K562 (cell line): ENCODE measurements at regions not wholly inside any gene's neighbourhood (a gene's known extent, or its start where the extent isn't known, plus 50 kb on each side); places are given as distances from the start of the nearest gene placed in this dataset.

Experiments used
- ATAC-seq: fragments of 200-7000 bp; cut with Tn5 transposase; 3 replicates; pipeline ENCODE4 v1.9.1; 2020; ENCODE audit warnings: moderate library complexity
- BruUV-seq: library from RNA; stranded (reverse); fragments of 400-500 nt; replicated peaks from 2 replicates; lab custom pipeline; 2021; lab: Mats Ljungman, UMichigan
- CTCF ChIA-PET: fragments of 300-600 bp; formaldehyde crosslinking; extraction: SDS; loops from one replicate; lab custom pipeline; 2021; ENCODE audit warnings: low intra/inter-chr PET ratio; lab: Yijun Ruan, JAX
- POLR2A ChIA-PET: fragments of 300-600, 350-650 bp; sonication (Branson Sonifier 250); formaldehyde crosslinking; extraction: SDS; loops from one replicate; lab custom pipeline; 2021; ENCODE audit warnings: antibody characterized with exemption, inconsistent platforms; lab: Yijun Ruan, JAX
- DNase-seq, 4 experiments: peaks; one replicate each; pipeline versions ENCODE4 v3.0.0 to v3.0.0-alpha.2; 2011 to 2018; ENCODE audit warnings: low spot score in 3 of 4, mixed read lengths in 3 of 4; ENCODE audit errors: extremely low read depth in 1 of 4
- FAIRE-seq: peaks from 2 replicates; lab custom pipeline; 2011; peaks lifted over from hg19 to GRCh38; lab: Jason Lieb, UNC
- H2AFZ ChIP-seq: 2 replicates; pipeline ENCODE4 v1.6.0; 2011; ENCODE audit warnings: low read depth, low read length, control low read depth, inconsistent platforms
- H3K27ac ChIP-seq: fragments of 200-600 bp; 3 replicates; pipeline ENCODE4 v1.8.0; 2011; ENCODE audit warnings: low read depth, mild to moderate bottlenecking, control low read depth, inconsistent platforms, low read length, moderate library complexity, mixed read lengths; ENCODE audit errors: extremely low read depth
- H3K27me3 ChIP-seq, 2 experiments: fragments of 300-600 bp in 1 of 2; 2 replicates in 1 of 2; 3 replicates in 1 of 2; pipeline versions ENCODE4 v1.6.0 to v1.8.0; 2011; ENCODE audit warnings: inconsistent platforms in 2 of 2, low read length in 2 of 2, mild to moderate bottlenecking in 1 of 2, mixed read lengths in 1 of 2, moderate library complexity in 1 of 2; ENCODE audit not compliant: control insufficient read depth in 2 of 2, insufficient read depth in 2 of 2
- H3K36me3 ChIP-seq: fragments of 300-600 bp; 3 replicates; pipeline ENCODE4 v1.8.0; 2011; ENCODE audit warnings: mild to moderate bottlenecking, low read length, inconsistent platforms; ENCODE audit not compliant: control insufficient read depth, insufficient read depth
- H3K4me1 ChIP-seq, 2 experiments: fragments of 200-600 bp in 1 of 2; replicated peaks in 1 of 2; 2 replicates in 1 of 2; 3 replicates in 1 of 2; pipeline versions ENCODE4 v1.5.1 to v1.8.0; 2011; ENCODE audit warnings: inconsistent platforms in 2 of 2, low read length in 2 of 2, mild to moderate bottlenecking in 1 of 2, mixed read lengths in 1 of 2, moderate library complexity in 1 of 2; ENCODE audit not compliant: control insufficient read depth in 2 of 2, insufficient read depth in 2 of 2
- H3K4me2 ChIP-seq: 2 replicates; pipeline ENCODE4 v1.6.1; 2011; ENCODE audit warnings: low read length, control low read depth, inconsistent platforms, mixed read lengths; ENCODE audit not compliant: insufficient read depth
- H3K4me3 ChIP-seq: fragments of 200-600 bp; sonication (generic), shearing (Covaris generic); 2 replicates; pipeline ENCODE4 v1.5.1; 2016; ENCODE audit warnings: control low read depth, inconsistent platforms
- H3K79me2 ChIP-seq: fragments of 200-600 bp; 3 replicates; pipeline ENCODE4 v1.8.0; 2011; ENCODE audit warnings: low read length, inconsistent platforms; ENCODE audit not compliant: control insufficient read depth, insufficient read depth
- H3K9ac ChIP-seq, 2 experiments: 2 replicates each; pipeline versions ENCODE4 v1.6.0 to v1.6.1; 2011; ENCODE audit warnings: low read depth in 2 of 2, low read length in 2 of 2, control low read depth in 1 of 2, inconsistent platforms in 1 of 2, mild to moderate bottlenecking in 1 of 2, mixed read lengths in 1 of 2; ENCODE audit not compliant: insufficient read depth in 1 of 2
- H3K9me1 ChIP-seq: one replicate; pipeline ENCODE4 v1.6.0; 2011; ENCODE audit warnings: inconsistent platforms, mild to moderate bottlenecking, low read length, moderate library complexity; ENCODE audit not compliant: control insufficient read depth, insufficient read depth
- H3K9me3 ChIP-seq: replicated peaks from 2 replicates; pipeline ENCODE4 v1.5.1; 2011; ENCODE audit warnings: low read depth, low read length, inconsistent platforms; ENCODE audit not compliant: control insufficient read depth, insufficient read depth
- H4K20me1 ChIP-seq: replicated peaks from 2 replicates; pipeline ENCODE4 v1.6.1; 2011; ENCODE audit warnings: low read length, inconsistent platforms, mixed read lengths; ENCODE audit not compliant: control insufficient read depth, insufficient read depth
- AFF1 ChIP-seq, 2 experiments: fragments of 450-650 bp; IDR thresholded peaks; 2 replicates each; pipeline ENCODE4 v1.6.1; 2018; ENCODE audit warnings: mild to moderate bottlenecking in 2 of 2, low read depth in 1 of 2; ENCODE audit not compliant: partially characterized antibody in 2 of 2
- CAMTA2 ChIP-seq: fragments of 250-450 bp; sonication (Bioruptor Pico); conservative IDR thresholded peaks from 2 replicates; pipeline ENCODE4 v1.5.1; 2022
- CBX8 ChIP-seq: fragments of 200-600 bp; sonication (generic); IDR thresholded peaks from 2 replicates; pipeline ENCODE4 v1.6.1; 2012; ENCODE audit warnings: borderline replicate concordance, mixed run types, low read depth, mild to moderate bottlenecking, moderate library complexity, mixed read lengths, low read length, control low read depth, inconsistent platforms; ENCODE audit not compliant: poor library complexity, severe bottlenecking; ENCODE audit errors: extremely low read depth
- KDM1A ChIP-seq, 2 experiments: fragments of 450-650 bp; IDR thresholded peaks; 2 replicates each; pipeline ENCODE4 v1.6.1; 2016; ENCODE audit warnings: mild to moderate bottlenecking in 2 of 2
- ZNF785 ChIP-seq: fragments of 250-450 bp; sonication (Bioruptor Pico); IDR thresholded peaks from 2 replicates; pipeline ENCODE4 v1.4.0; 2020; ENCODE audit warnings: mild to moderate bottlenecking
- WGBS: fragments of 100-300 bp; shearing (Covaris generic); methylation state at CpG from one replicate; pipeline ENCODE4 v1.1.6; 2016; ENCODE audit warnings: low coverage, mixed read lengths; ENCODE audit not compliant: insufficient coverage; ENCODE audit errors: missing lambda C conversion rate; 5-methylcytosine and 5-hydroxymethylcytosine counted together
- in situ Hi-C: fragments of 300-500 bp; cut with MboI; formaldehyde crosslinking; loops from 4 replicates; pipeline ENCODE4 v1.15.0; 2018; ENCODE audit warnings: inconsistent platforms, mixed read lengths
- intact Hi-C: fragments of 100-400 bp; cut with micrococcal nuclease; formaldehyde crosslinking; loops from 2 replicates; pipeline ENCODE4 v1.14.2; 2022

DNA sequence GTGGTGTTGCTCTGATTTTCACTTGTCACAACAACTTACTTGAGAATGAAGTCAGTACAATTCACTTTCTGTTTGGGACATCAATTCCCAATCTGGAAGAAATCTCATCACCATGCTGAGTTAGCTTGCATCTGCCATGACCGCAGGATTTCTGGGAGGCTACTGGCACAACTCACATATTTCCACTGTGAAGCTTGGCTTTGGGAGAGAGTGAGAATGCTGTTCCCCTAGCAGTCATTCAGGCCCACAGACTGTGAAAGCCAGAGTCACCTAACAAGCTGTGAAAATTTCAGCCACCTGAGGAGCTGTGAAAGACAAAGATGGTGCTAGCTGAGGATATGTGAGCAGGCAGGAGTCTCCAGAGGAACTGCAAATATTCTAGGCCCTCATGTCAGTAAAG lies 365.2 kb upstream of the TUSC1 start:
- DNase-seq (no peak), FAIRE-seq (no peak), ATAC-seq (no peak)
- Histone ChIP-seq H3K4me1 (no peaks in the 10 kb centered on the region), H3K9ac (no peak overlapping the region), H3K27me3 (no peaks in the 10 kb centered on the region), H3K27ac (no peak overlapping the region), H3K9me3 (no peaks in the 10 kb centered on the region), H3K4me3 (no peak overlapping the region), H3K79me2 (no peaks in the 10 kb centered on the region), H2AFZ (no peak overlapping the region), H4K20me1 (no peaks in the 10 kb centered on the region), H3K36me3 (no peaks in the 10 kb centered on the region), H3K4me2 (no peak overlapping the region), H3K9me1 (no peaks in the 10 kb centered on the region)
- POLR2A ChIA-PET: no interaction called here
- CTCF ChIA-PET: no interaction called here
- in situ Hi-C loops (no loop called here), intact Hi-C loops (no loop called here)
- no TSS peak for BruUV-seq
- no CpG with 5 or more reads among the region's 1 CpG for WGBS
- TF ChIP-seq AFF1 (IDR thresholded peaks at IDR 0.05; ENCODE audit: low read depth in 1 of 2, partially characterized antibody in 2 of 2) (no peak), CBX8 (no peak), CAMTA2 (CRISPR knock-in tag) (no peak), KDM1A (IDR thresholded peaks at IDR 0.05) (no peak), ZNF785 (CRISPR knock-in tag) (no peak)
